ENCODE measurements at regions not wholly inside any gene's neighbourhood (a gene's known extent, or its start where the extent isn't known, plus 50 kb on each side); places are given as distances from the start of the nearest gene placed in this dataset.

GRCh38 chr14:87566991-87567390 is 426.0 kb downstream of the GALC start:
- Histone ChIP-seq H3K36me3 (replicated peaks) (no peaks in the 10 kb centered on the region), H3K27me3 (replicated peaks) (no peaks in the 10 kb centered on the region), H3K27ac (no peak overlapping the region), H3K4me3 (ENCODE audit: low read depth, low read length) (no peak overlapping the region)
- in situ Hi-C loops (cut with HindIII; ENCODE audit: low pct_ligation_motif_present, low sequenced_read_pairs): no loop called here
- no peak for TF ChIP-seq CTCF (IDR thresholded peaks at IDR 0.05; ENCODE audit: low read depth, low read length, missing control alignments)
- no peak for DNase-seq

- no peaks in the 10 kb centered on the region for H3K27me3 ChIP-seq (replicated peaks)
- H3K4me3 ChIP-seq (ENCODE audit: low read depth, low read length): no peak overlapping the region
- no peak for TF ChIP-seq CTCF (IDR thresholded peaks at IDR 0.05; ENCODE audit: low read depth, low read length, missing control alignments)
- no peak for DNase-seq
- in situ Hi-C loops (cut with HindIII; ENCODE audit: low pct_ligation_motif_present, low sequenced_read_pairs): no loop called here
- H3K27ac ChIP-seq: no peak overlapping the region
- no peaks in the 10 kb centered on the region for H3K36me3 ChIP-seq (replicated peaks)
Observed at GRCh38 chr14:87547536-87547935, 445.4 kb downstream of the GALC start.

GRCh38 chr14:87542288-87542687 is 450.7 kb downstream of the GALC start:
- no peak for DNase-seq
- TF ChIP-seq CTCF (IDR thresholded peaks at IDR 0.05; ENCODE audit: low read depth, low read length, missing control alignments): no peak
- in situ Hi-C loops (cut with HindIII; ENCODE audit: low pct_ligation_motif_present, low sequenced_read_pairs): no loop called here
- no peak overlapping the region for H3K4me3 ChIP-seq (ENCODE audit: low read depth, low read length)
- no peaks in the 10 kb centered on the region for H3K36me3 ChIP-seq (replicated peaks)
- H3K27ac ChIP-seq: no peak overlapping the region
- H3K27me3 ChIP-seq (replicated peaks): no peaks in the 10 kb centered on the region

GRCh38 chr14:87540339-87540738 is 452.6 kb downstream of the GALC start:
- Histone ChIP-seq H3K36me3 (replicated peaks) (no peaks in the 10 kb centered on the region), H3K27ac (no peak overlapping the region)
- no peak for TF ChIP-seq CTCF (IDR thresholded peaks at IDR 0.05; ENCODE audit: low read depth, low read length, missing control alignments)

GRCh38 chr14:87529081-87529480 is 463.9 kb downstream of the GALC start:
- no peak for DNase-seq
- in situ Hi-C loops (cut with HindIII; ENCODE audit: low pct_ligation_motif_present, low sequenced_read_pairs): no loop called here
- no peaks in the 10 kb centered on the region for H3K27me3 ChIP-seq (replicated peaks)
- TF ChIP-seq CTCF (IDR thresholded peaks at IDR 0.05; ENCODE audit: low read depth, low read length, missing control alignments): no peak
- H3K4me3 ChIP-seq (ENCODE audit: low read depth, low read length): no peak overlapping the region
- H3K36me3 ChIP-seq (replicated peaks): no peaks in the 10 kb centered on the region
- H3K27ac ChIP-seq: no peak overlapping the region

More at GRCh38 chr14:87540339-87540738, 452.6 kb downstream of the GALC start:
- no peaks in the 10 kb centered on the region for H3K27me3 ChIP-seq (replicated peaks)
- DNase-seq: no peak
- in situ Hi-C loops (cut with HindIII; ENCODE audit: low pct_ligation_motif_present, low sequenced_read_pairs): no loop called here
- no peak overlapping the region for H3K4me3 ChIP-seq (ENCODE audit: low read depth, low read length)

GRCh38 chr14:87526731-87527130 is 466.3 kb downstream of the GALC start:
- H3K27me3 ChIP-seq (replicated peaks): no peaks in the 10 kb centered on the region

More at GRCh38 chr14:87526731-87527130, 466.3 kb downstream of the GALC start:
- H3K27ac ChIP-seq: no peak overlapping the region
- DNase-seq: no peak
- H3K36me3 ChIP-seq (replicated peaks): no peaks in the 10 kb centered on the region
- in situ Hi-C loops (cut with HindIII; ENCODE audit: low pct_ligation_motif_present, low sequenced_read_pairs): no loop called here
- H3K4me3 ChIP-seq (ENCODE audit: low read depth, low read length): no peak overlapping the region
- TF ChIP-seq CTCF (IDR thresholded peaks at IDR 0.05; ENCODE audit: low read depth, low read length, missing control alignments): no peak
